COLO668 (cell line): ENCODE measurements at regions not wholly inside any gene's neighbourhood (a gene's known extent, or its start where the extent isn't known, plus 50 kb on each side); places are given as distances from the start of the nearest gene placed in this dataset.

ENCODE experiments used
- DNase-seq: peaks from one replicate; lab custom pipeline; 2025; ENCODE audit not compliant: unreplicated experiment; lab: John Stamatoyannopoulos, UW

GRCh38 chr5:103463261-103463660, 99.3 kb downstream of the NUDT12 start:
- DNase-seq: no peak

GRCh38 chr5:103461243-103461642, 101.3 kb downstream of the NUDT12 start:
- no peak for DNase-seq

- DNase-seq: no peak
These were observed 104.0 kb downstream of the NUDT12 start for GRCh38 chr5:103458497-103459040.

GRCh38 chr5:103456476-103456875, 106.1 kb downstream of the NUDT12 start:
- DNase-seq: no peak

DNA sequence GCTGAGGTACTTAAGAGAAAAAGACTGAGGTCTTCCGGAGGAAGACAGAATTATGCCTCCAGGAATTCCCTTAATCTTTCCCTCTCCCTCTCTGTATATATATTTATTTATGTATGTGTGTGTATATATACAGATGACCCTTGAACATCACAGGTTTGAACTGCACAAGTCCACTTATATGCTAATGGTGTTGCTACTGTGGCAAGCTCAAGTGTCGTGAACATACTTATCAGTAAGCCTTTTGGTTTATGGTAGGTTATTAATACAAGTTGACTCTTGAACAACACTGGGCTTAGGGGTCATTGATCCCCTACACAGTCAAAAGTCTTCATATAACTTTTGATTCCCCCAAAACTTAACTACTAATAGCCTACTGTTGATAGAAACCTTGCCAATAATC, 106.8 kb downstream of the NUDT12 start:
- DNase-seq: no peak

DNA sequence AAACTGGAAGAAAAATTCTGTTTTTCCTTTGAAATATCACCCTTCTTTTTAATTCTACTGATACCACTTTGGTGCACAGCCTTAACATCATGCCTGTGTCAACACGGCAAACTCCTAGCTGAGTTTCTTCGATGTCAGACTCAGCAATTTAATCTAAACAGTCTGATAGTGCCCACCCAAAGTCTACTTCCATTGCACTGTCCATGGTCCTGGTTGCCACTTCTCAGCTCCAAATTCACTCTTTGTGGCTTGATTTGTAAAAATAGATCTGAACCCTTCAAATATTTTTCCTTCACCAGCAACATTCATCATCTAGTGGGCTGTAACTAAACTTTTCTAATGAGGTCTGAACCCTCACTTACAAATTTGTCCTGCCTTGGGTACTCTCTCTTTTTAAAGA, 107.8 kb downstream of the NUDT12 start:
- no peak for DNase-seq

DNA sequence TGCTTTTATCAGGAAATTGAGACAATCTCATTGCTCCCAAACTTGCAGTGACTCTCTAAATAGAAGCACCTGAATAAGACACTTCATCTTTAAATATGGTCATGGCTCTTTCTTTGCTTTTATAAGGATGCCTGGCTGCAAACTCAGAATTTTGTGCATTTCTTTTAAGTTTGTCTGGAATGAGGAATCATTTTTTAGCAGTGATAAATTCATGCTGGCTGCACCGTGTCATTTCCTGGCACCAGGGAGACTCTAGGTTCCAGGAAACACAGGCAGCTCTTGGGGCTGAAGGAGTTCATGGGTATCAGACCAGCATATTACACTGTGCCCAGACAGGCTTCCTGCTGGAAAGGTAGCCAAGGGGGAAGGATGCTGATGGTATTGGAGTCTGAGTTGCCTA, 109.9 kb downstream of the NUDT12 start:
- DNase-seq: no peak

- no peak for DNase-seq
These were observed 110.5 kb downstream of the NUDT12 start for GRCh38 chr5:103452089-103452488.

- no peak for DNase-seq
These were observed 111.3 kb downstream of the NUDT12 start for GRCh38 chr5:103451261-103451660.

DNA sequence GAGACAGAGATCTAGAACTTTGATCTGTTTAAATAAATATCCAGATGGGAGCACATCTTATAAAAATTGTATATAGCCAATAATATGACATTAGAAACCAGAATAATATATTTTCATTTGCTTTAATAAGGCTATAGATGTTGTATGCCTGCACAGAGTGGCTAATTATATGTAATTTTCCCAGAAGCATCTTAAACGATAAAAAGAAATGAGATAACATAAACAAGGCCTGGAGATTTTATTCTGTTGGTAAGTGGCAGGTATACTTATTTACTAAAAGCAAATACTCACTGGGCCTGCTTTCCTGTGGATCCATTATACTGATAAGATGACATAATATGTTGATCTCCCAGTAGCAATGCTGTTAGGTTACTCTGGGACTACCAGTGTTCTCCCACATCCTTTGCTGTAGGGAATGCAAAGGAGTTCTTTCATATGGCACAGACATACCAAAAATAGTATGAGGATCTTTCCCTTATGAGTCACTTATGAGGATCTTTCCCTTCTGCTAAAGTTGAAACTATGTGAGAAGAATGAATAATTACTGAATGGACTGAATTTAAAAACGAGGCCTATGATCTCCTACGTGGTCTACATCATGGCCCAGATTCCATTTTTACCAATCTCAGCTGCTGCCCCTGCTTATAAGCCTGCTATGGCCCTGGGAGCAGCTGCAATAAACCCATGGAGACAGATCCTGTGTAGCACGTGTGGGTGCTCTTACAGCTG, 112.1 kb downstream of the NUDT12 start:
- DNase-seq: no peak

- no peak for DNase-seq
These were observed 115.8 kb downstream of the NUDT12 start for GRCh38 chr5:103446813-103447212.

- DNase-seq: no peak
These were observed 117.1 kb downstream of the NUDT12 start for GRCh38 chr5:103445426-103446035.

- DNase-seq: no peak
These were observed 118.1 kb downstream of the NUDT12 start for GRCh38 chr5:103444333-103445038.

GRCh38 chr5:103442750-103443149, 119.8 kb downstream of the NUDT12 start:
- no peak for DNase-seq

DNA sequence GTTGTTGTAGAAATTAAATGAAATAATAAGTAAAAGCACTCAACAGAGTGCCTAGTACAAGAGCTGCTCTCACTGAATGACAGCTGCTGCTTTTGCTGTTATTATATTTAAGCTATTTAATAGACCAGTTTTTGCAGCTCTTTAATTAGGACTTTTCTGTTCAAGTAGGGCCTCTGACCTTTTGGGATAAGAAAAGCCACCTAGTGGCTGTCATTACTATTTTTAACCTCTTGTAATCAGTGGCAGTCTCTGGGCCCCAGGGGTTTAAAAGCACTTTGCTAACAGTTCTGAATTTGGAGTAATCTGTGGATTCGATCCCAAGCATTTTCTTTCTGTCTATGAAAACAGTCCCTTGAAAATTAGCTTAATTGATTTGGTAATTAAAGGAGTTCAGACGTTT, 121.1 kb downstream of the NUDT12 start:
- DNase-seq: no peak

GRCh38 chr5:103439007-103439406, 123.6 kb downstream of the NUDT12 start:
- DNase-seq: no peak

GRCh38 chr5:103436656-103437055, 125.9 kb downstream of the NUDT12 start:
- no peak for DNase-seq

DNA sequence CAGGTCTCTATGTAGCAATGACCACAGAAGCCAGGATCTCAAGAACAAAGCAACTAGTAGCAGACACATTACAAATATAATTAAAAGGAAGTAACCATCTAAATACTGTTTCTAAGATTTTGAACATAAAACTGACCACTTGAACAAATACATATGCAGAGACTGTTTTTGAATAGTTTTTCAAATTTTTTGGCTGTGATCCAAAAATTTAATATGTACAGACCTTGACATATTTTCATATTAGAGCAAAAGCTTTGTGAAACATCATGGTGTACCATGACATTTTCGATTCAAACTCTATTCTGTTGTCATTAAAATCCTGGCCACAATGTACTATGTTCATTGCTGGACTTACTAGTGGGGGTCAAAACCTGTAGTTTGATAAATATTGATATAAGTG, 126.5 kb downstream of the NUDT12 start:
- no peak for DNase-seq

DNA sequence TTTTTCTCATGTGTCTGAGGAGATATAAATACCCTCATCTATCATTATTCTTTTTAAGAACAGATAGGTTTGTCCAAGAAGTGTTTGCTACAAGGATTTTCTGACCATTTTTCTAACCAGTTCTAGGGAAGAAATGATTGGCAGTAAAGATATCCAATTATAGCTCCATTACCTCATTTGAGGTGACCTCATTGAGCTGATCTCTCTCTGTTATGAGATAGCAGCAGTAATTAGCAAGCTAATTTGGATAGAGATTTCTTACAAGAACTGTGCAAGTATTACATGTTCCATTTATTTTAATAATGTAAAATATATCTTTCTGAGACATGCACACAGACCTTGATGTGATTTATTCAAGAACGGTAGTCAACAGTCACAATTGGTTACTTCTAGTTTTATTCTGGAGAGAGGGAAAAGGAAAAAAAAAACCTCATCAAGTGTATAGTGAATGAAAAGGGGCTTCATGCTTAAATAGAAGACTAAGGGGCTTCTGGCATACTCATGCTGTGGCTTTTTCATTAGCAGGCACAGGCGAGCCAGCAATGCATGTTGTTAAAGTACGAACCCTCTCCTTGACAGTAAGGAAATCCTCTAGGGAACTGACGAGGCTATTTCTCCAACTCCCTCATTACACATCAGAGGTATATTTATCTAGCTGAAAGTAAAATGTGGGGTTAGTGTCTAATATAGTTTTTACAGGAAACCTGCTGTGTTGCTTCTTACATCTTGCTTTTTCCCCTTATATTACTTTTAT, 127.3 kb downstream of the NUDT12 start:
- DNase-seq: no peak

GRCh38 chr5:103434057-103434456, 128.5 kb downstream of the NUDT12 start:
- no peak for DNase-seq

- DNase-seq: no peak
These were observed 129.4 kb downstream of the NUDT12 start for GRCh38 chr5:103433211-103433610.
